HG02678 (cell line): ENCODE measurements at regions not wholly inside any gene's neighbourhood (a gene's known extent, or its start where the extent isn't known, plus 50 kb on each side); places are given as distances from the start of the nearest gene placed in this dataset.
"Not testable (repeated sequence)": the region's sequence is repeated elsewhere in the genome, so short reads cannot be mapped to it uniquely, and the experiment has no call there.

Experiments
- ATAC-seq: cut with Tn5 transposase; IDR thresholded peaks from one replicate; pipeline ENCODE4 v1.9.1; 2021; ENCODE audit warnings: mild to moderate bottlenecking, moderate library complexity; ENCODE audit not compliant: unreplicated experiment

GRCh38 chr14:87640553-87640952 is 352.4 kb downstream of the GALC start:
- no peak for ATAC-seq

- ATAC-seq = no peak
These were observed 354.8 kb downstream of the GALC start for GRCh38 chr14:87638196-87638595.

- ATAC-seq = no peak
These were observed 357.5 kb downstream of the GALC start for GRCh38 chr14:87635442-87635841.

- ATAC-seq = no peak
These were observed 360.2 kb downstream of the GALC start for GRCh38 chr14:87632796-87633195.

- ATAC-seq = no peak
These were observed 362.1 kb downstream of the GALC start for GRCh38 chr14:87630846-87631245.

- no peak for ATAC-seq
These were observed 363.2 kb downstream of the GALC start for GRCh38 chr14:87629788-87630187.

GRCh38 chr14:87628780-87629179 is 364.2 kb downstream of the GALC start:
- no peak for ATAC-seq

GRCh38 chr14:87628129-87628528 is 364.9 kb downstream of the GALC start:
- no peak for ATAC-seq

GRCh38 chr14:87626266-87626665 is 366.7 kb downstream of the GALC start:
- no peak for ATAC-seq

- ATAC-seq = no peak
These were observed 369.4 kb downstream of the GALC start for GRCh38 chr14:87623616-87624015.

- no peak for ATAC-seq
These were observed 375.9 kb downstream of the GALC start for GRCh38 chr14:87617079-87617478.

GRCh38 chr14:87615822-87616679 is 376.9 kb downstream of the GALC start:
- ATAC-seq = peak; percentile 89

GRCh38 chr14:87615047-87615446 is 377.9 kb downstream of the GALC start:
- no peak for ATAC-seq

GRCh38 chr14:87613881-87614280 is 379.1 kb downstream of the GALC start:
- ATAC-seq = no peak

- ATAC-seq = not testable (repeated sequence)
These were observed 385.9 kb downstream of the GALC start for GRCh38 chr14:87607056-87607455.

- no peak for ATAC-seq
These were observed 391.9 kb downstream of the GALC start for GRCh38 chr14:87601036-87601435.

- no peak for ATAC-seq
These were observed 392.7 kb downstream of the GALC start for GRCh38 chr14:87600240-87600639.

- ATAC-seq = no peak
These were observed 411.7 kb downstream of the GALC start for GRCh38 chr14:87581298-87581697.

GRCh38 chr14:87579036-87579435 is 413.9 kb downstream of the GALC start:
- ATAC-seq = no peak

GRCh38 chr14:87575378-87575777 is 417.6 kb downstream of the GALC start:
- ATAC-seq = no peak

GRCh38 chr14:87573591-87573990 is 419.4 kb downstream of the GALC start:
- no peak for ATAC-seq

GRCh38 chr14:87567618-87568295 is 425.2 kb downstream of the GALC start:
- ATAC-seq = no peak
